ENCODE measurements at regions not wholly inside any gene's neighbourhood (a gene's known extent, or its start where the extent isn't known, plus 50 kb on each side); places are given as distances from the start of the nearest gene placed in this dataset.

- TF ChIP-seq POLR2A (IDR thresholded peaks at IDR 0.05; ENCODE audit: low read depth, low read length) (no peak), POLR2AphosphoS5 (IDR thresholded peaks at IDR 0.05; ENCODE audit: low read depth, low read length) (no peak), POU2F2 (IDR thresholded peaks at IDR 0.05; ENCODE audit: low read depth, low read length) (no peak), TAF1 (IDR thresholded peaks at IDR 0.05; ENCODE audit: low read depth, low read length) (no peak), SPI1 (IDR thresholded peaks at IDR 0.05; ENCODE audit: low read depth, low read length) (no peak), PAX5 (IDR thresholded peaks at IDR 0.05; ENCODE audit: insufficient read depth, low read length, severe bottlenecking) (no peak)
These were observed 184.1 kb upstream of the SULF2 start for GRCh38 chr20:47969426-47969825.
